ENCODE measurements at regions not wholly inside any gene's neighbourhood (a gene's known extent, or its start where the extent isn't known, plus 50 kb on each side); places are given as distances from the start of the nearest gene placed in this dataset.

- Mint-ChIP-seq H3K9me3 (no peaks in the 10 kb centered on the region), H3K4me3 (no peak overlapping the region), H3K27me3 (no peaks in the 10 kb centered on the region), H3K36me3 (ENCODE audit: low read depth) (no peaks in the 10 kb centered on the region), H3K27ac (no peak overlapping the region), H3K4me1 (no peaks in the 10 kb centered on the region)
- no peak for ATAC-seq (replicated peaks)
Measured at GRCh38 chr2:43100362-43100882, 126.0 kb downstream of the ZFP36L2 start.

- Mint-ChIP-seq H3K36me3 (ENCODE audit: low read depth) (no peaks in the 10 kb centered on the region), H3K27me3 (no peaks in the 10 kb centered on the region), H3K27ac (no peak overlapping the region), H3K9me3 (peaks cover under 1% of the 10 kb centered on the region), H3K4me1 (no peaks in the 10 kb centered on the region), H3K4me3 (no peak overlapping the region)
- ATAC-seq (replicated peaks) = no peak
Measured at GRCh38 chr2:43099797-43100196, 126.6 kb downstream of the ZFP36L2 start.

DNA sequence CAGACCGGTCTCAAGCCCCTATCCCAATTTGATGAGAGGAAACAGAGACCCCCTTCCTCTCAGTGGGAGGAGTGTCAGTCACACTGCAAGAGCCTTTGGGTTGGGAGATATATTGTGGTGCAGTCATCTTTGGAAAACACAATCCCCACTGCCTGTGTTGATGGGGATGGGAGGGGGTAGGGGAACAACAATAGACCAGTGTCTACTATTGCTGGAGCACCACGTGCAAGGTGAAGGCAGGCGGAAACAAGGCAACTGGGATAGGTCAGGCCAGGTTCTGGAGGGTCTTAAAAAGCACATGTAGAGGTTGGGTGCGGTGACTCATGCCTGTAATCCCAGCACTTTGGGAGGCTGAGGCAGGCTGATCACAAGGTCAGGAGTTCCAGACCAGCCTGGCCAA lies 127.9 kb downstream of the ZFP36L2 start:
- peaks cover 5% of the 10 kb centered on the region for H3K9me3 Mint-ChIP-seq
- no peak for ATAC-seq (replicated peaks)
- H3K4me3 Mint-ChIP-seq = no peak overlapping the region
- no peaks in the 10 kb centered on the region for H3K36me3 Mint-ChIP-seq (ENCODE audit: low read depth)
- H3K4me1 Mint-ChIP-seq = no peaks in the 10 kb centered on the region
- H3K27me3 Mint-ChIP-seq = no peaks in the 10 kb centered on the region
- no peak overlapping the region for H3K27ac Mint-ChIP-seq

- no peak overlapping the region for H3K27ac Mint-ChIP-seq
- no peaks in the 10 kb centered on the region for H3K27me3 Mint-ChIP-seq
- H3K36me3 Mint-ChIP-seq (ENCODE audit: low read depth) = no peaks in the 10 kb centered on the region
- no peak for ATAC-seq (replicated peaks)
- no peak overlapping the region for H3K4me3 Mint-ChIP-seq
- H3K4me1 Mint-ChIP-seq = no peaks in the 10 kb centered on the region
- H3K9me3 Mint-ChIP-seq = peaks cover 5% of the 10 kb centered on the region
Measured at GRCh38 chr2:43097644-43098408, 128.6 kb downstream of the ZFP36L2 start.

GRCh38 chr2:43095533-43096295 lies 130.7 kb downstream of the ZFP36L2 start:
- no peaks in the 10 kb centered on the region for H3K4me1 Mint-ChIP-seq
- H3K9me3 Mint-ChIP-seq = peaks cover 5% of the 10 kb centered on the region
- ATAC-seq (replicated peaks) = no peak
- H3K27me3 Mint-ChIP-seq = no peaks in the 10 kb centered on the region
- no peak overlapping the region for H3K4me3 Mint-ChIP-seq
- H3K27ac Mint-ChIP-seq = no peak overlapping the region
- H3K36me3 Mint-ChIP-seq (ENCODE audit: low read depth) = no peaks in the 10 kb centered on the region

DNA sequence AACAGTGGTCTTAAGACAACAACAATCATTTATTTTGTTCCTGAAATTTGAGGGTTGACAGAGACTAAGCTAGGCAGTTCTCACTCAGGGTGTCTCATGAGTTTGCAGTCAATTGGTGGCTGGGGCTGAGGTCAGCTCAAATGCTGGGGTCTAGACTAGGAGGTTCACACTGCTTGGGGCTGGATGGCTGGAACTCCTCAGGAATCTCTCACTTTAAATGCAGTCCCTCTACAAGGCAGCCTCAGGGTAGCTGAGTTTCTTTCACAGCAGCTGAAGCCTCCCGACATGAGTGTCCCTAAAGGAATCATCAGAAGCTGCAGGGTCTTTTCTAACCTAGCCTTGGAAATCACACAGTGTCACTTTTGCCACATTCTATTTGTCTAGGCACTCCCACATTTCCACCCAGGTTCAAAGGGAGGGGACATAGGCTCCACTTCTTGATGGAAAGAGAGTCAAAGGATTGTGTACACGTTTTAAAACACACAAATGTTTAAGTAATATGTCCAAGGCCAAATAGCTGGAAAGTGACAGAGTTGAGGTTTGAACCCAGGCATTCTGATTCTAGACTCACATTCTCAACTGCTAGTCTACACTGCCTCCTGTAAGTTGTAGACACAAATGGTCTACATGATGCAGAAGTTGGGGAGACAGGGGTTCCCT lies 133.8 kb downstream of the ZFP36L2 start:
- Mint-ChIP-seq H3K27me3 (no peaks in the 10 kb centered on the region), H3K27ac (no peak overlapping the region), H3K9me3 (peaks cover 10% of the 10 kb centered on the region), H3K4me3 (no peak overlapping the region), H3K36me3 (ENCODE audit: low read depth) (no peaks in the 10 kb centered on the region), H3K4me1 (no peaks in the 10 kb centered on the region)
- no peak for ATAC-seq (replicated peaks)

DNA sequence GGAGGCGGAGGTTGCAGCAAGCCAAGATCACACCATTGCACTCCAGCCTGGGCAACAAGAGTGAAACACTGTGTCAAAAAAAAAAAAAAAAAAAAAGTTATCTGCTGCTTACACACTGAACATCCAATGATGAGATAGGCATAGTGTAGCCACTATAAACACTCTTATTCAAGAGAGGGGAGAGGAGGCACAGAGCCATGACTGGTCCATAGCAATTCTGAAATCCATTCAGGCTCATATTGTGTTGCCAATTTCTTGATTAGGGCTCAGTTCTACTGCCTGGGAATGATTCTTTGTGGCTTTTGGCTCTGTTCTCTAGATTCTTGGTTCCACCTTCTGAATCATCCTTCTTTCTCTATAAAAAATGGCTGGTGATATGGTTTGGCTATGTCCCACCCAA lies 136.1 kb downstream of the ZFP36L2 start:
- H3K27me3 Mint-ChIP-seq = no peaks in the 10 kb centered on the region
- H3K36me3 Mint-ChIP-seq (ENCODE audit: low read depth) = no peaks in the 10 kb centered on the region
- no peaks in the 10 kb centered on the region for H3K4me1 Mint-ChIP-seq
- no peak overlapping the region for H3K27ac Mint-ChIP-seq
- H3K4me3 Mint-ChIP-seq = no peak overlapping the region
- H3K9me3 Mint-ChIP-seq = peaks cover 10% of the 10 kb centered on the region
- ATAC-seq (replicated peaks) = no peak

DNA sequence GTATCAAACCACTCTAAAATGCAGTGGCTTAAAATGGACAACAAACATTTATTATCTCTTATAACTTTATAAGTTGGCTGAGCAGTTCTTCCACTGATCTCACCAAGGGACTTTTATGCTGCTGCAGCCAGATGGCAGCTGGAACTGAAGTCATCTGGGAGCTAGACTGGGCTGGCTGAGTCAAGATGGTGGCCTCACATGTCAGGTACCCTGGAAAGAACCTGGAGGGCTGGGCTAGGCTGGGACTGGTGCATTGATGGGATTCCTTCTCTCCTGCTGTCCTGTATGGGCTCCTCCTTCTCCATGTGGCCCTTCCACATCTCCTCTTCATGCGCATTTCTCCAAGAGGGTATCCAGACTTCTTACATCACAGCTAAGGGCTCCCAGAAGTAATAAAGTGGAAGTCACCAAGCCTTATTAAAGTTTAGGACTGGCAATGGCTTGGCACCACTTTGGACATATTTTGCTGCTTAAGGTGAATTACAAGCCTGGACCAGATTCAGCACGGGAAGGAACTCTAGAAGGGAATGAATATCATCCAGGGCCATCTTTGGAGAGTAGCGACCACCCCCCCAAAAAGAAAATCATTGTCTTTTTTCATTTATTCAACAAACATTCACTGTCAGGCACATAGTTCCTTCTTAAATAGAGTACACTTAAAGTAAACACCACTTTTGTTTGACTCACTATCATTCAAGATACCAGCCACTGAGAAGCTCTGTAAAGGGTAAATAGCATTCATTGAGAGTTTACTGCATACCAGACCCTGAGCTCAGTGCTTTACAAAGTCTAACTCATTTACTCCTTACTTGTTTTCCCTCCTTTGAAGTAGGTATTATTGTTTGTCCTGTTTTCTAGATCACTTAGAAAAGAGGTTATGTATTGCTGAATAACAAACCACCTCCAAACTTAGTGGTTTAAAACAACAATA lies 138.0 kb downstream of the ZFP36L2 start:
- Mint-ChIP-seq H3K4me3 (no peak overlapping the region), H3K4me1 (no peaks in the 10 kb centered on the region), H3K9me3 (peaks cover 4% of the 10 kb centered on the region), H3K27me3 (no peaks in the 10 kb centered on the region), H3K36me3 (ENCODE audit: low read depth) (no peaks in the 10 kb centered on the region), H3K27ac (no peak overlapping the region)
- no peak for ATAC-seq (replicated peaks)

DNA sequence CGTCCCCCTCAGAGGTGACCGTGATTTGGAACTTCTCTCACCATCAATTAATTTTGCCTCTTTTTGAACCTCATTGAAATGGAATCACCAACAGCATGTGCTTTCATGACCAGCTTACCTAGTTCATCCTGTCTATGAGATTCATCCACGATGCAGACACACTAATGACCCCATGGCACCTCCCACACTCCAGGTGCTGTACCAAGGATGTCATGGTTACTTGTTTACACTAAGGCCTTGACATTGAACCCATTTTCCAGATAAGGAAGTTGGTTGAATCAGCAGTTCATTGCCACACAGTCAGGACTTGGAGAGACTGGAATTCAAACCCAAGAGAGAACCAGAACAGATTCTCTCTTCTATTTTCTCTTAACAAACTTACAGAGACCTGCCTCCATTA lies 139.0 kb downstream of the ZFP36L2 start:
- no peak overlapping the region for H3K4me3 Mint-ChIP-seq
- H3K27me3 Mint-ChIP-seq = no peaks in the 10 kb centered on the region
- H3K4me1 Mint-ChIP-seq = no peaks in the 10 kb centered on the region
- peaks cover 4% of the 10 kb centered on the region for H3K9me3 Mint-ChIP-seq
- no peak overlapping the region for H3K27ac Mint-ChIP-seq
- no peaks in the 10 kb centered on the region for H3K36me3 Mint-ChIP-seq (ENCODE audit: low read depth)
- ATAC-seq (replicated peaks) = no peak

DNA sequence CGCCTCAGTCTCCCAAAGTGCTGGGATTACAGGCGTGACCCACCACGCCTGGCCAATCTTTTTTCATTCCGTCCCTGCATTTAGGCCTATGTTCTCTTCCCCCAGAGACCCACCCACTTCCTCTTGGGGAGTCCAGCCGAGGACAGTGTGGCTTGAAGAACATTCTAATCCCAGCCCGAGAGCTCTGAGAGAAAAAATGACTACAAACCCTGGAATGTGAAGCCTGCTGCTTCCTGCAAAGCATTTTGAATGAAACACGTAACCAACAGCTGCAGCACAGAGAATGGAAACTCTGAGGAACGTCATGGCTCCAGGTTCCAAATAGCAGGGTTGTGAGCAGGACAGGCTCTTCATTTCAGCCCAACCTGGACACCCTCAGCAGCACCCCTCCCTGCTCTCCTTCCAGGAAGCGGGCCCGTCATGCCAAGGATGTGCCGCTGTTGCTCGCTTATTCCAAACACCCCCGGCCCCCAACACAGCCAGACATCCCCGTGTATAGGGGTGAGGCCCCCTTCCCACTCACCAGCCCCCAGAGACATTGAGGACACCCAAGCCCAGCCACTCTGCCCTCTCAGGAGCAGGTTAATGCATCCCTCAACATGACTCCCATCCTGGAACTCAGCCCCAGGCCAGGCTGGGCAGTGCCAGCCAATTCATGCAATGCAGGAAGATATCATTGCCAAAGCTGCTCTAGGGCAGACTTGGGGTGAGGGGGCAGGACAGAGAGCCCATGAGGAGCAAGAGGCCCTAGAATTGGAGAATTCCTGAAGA lies 139.8 kb downstream of the ZFP36L2 start:
- H3K27me3 Mint-ChIP-seq = no peaks in the 10 kb centered on the region
- H3K9me3 Mint-ChIP-seq = peaks cover 4% of the 10 kb centered on the region
- H3K4me1 Mint-ChIP-seq = no peaks in the 10 kb centered on the region
- no peaks in the 10 kb centered on the region for H3K36me3 Mint-ChIP-seq (ENCODE audit: low read depth)
- no peak overlapping the region for H3K27ac Mint-ChIP-seq
- no peak overlapping the region for H3K4me3 Mint-ChIP-seq
- ATAC-seq (replicated peaks) = no peak

DNA sequence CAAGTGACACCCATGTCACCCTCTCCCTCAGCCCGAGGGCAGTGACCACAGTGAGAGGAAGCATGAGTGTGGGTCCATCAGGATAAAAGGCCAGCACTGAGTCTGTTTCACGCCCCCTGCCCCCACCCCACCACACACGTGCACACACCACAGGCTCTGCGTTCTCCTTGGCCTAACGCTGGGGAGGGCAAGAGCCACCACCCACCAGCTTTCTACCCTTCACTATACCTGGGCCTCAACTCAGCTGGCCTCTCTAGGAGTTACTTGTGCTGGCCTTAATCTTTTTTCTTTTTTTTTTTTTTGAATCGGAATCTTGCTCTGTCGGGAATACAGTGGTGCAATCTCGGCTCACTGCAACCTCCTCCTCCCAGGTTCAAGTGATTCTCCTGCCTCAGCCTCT lies 140.5 kb downstream of the ZFP36L2 start:
- H3K4me3 Mint-ChIP-seq = no peak overlapping the region
- ATAC-seq (replicated peaks) = no peak

DNA sequence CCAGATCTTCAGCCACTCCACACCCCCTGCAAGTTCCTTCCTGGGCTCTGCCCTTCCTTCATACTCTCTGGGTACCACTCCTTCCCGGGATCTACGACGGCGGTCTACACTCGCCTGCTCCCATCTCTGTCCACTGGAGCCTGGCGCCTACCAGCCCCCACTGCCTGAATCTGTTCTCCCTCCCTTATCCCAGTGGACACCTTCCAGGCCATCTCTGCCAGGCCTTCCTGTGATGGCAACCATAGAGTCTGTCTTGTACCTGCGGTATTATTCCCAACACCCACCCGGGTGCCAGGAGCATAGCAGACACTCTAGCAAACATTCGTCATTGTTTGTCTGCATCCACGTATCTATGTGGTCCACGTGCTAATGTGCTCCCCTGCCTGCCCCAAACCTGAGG lies 140.9 kb downstream of the ZFP36L2 start:
- Mint-ChIP-seq H3K27me3 (no peaks in the 10 kb centered on the region), H3K4me1 (no peaks in the 10 kb centered on the region), H3K9me3 (peaks cover 4% of the 10 kb centered on the region), H3K36me3 (ENCODE audit: low read depth) (no peaks in the 10 kb centered on the region), H3K4me3 (no peak overlapping the region), H3K27ac (no peak overlapping the region)
- no peak for ATAC-seq (replicated peaks)

More for the DNA sequence above, 140.5 kb downstream of the ZFP36L2 start:
- H3K4me1 Mint-ChIP-seq = no peaks in the 10 kb centered on the region
- H3K36me3 Mint-ChIP-seq (ENCODE audit: low read depth) = no peaks in the 10 kb centered on the region
- H3K27me3 Mint-ChIP-seq = no peaks in the 10 kb centered on the region
- H3K9me3 Mint-ChIP-seq = peaks cover 4% of the 10 kb centered on the region
- no peak overlapping the region for H3K27ac Mint-ChIP-seq

DNA sequence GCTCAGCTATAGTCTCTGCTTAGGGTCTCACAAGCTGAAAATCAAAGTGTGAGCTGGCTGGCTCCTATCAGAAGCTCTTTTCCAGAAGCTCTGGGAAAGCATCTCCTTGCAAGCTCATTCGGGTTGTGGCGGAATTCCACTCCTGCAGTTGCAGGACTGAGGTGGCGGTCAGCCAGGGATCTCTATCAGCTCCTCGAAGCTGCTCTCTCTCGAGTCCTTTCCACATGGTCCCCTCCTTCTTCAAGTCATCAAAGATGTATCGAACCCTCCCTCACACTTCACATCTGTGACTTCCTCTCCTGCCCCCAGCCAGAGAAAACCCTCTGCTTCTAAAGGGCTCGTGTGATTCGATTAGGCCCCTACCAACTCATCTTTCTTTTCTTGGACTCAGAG lies 141.7 kb downstream of the ZFP36L2 start:
- ATAC-seq (replicated peaks) = no peak
- H3K9me3 Mint-ChIP-seq = no peaks in the 10 kb centered on the region

More for the DNA sequence above, 141.7 kb downstream of the ZFP36L2 start:
- no peak overlapping the region for H3K27ac Mint-ChIP-seq
- H3K4me1 Mint-ChIP-seq = no peaks in the 10 kb centered on the region
- H3K4me3 Mint-ChIP-seq = no peak overlapping the region
- no peaks in the 10 kb centered on the region for H3K36me3 Mint-ChIP-seq (ENCODE audit: low read depth)
- H3K27me3 Mint-ChIP-seq = no peaks in the 10 kb centered on the region

Data from activated T-helper 17 cell treated with anti-CD3 and anti-CD28 coated beads, Interleukin-2, amount 50 U/mL, for 72 hours (primary cell).